ENCODE measurements at regions not wholly inside any gene's neighbourhood (a gene's known extent, or its start where the extent isn't known, plus 50 kb on each side); places are given as distances from the start of the nearest gene placed in this dataset.
"Not testable (repeated sequence)": the region's sequence is repeated elsewhere in the genome, so short reads cannot be mapped to it uniquely, and the experiment has no call there.

- Mint-ChIP-seq H3K27ac (no peak overlapping the region), H3K27me3 (ENCODE audit: insufficient read depth) (peaks cover 3% of the 10 kb centered on the region), H3K9me3 (peaks cover 4% of the 10 kb centered on the region), H3K36me3 (ENCODE audit: low read depth) (no peaks in the 10 kb centered on the region), H3K4me1 (ENCODE audit: low read depth) (no peaks in the 10 kb centered on the region), H3K4me3 (no peak overlapping the region)
- intact Hi-C loops (cut with micrococcal nuclease): no loop called here
- no peak for DNase-seq (ENCODE audit: low spot score)
These were observed 624.4 kb upstream of the C16orf82 start for GRCh38 chr16:26442321-26442720.

DNA sequence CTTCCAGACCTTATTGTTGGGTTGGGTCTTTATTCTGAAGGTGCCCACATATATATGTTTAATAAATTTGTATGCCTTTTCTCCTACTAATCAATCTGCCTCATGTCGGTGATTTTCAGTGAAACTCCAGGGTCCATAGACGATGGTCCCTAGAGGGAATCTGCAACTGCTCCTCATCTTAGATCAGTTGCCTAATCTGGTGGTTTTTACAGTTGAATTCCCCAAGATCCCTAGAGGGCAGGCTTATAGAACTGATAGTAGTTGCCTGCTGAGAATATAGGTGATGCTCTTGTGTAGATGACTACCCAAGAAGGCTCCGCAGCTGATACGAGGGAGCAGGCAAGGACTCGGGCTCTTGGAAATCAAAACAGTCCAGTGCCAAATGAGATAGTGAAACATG is 619.2 kb upstream of the C16orf82 start:
- H3K9me3 Mint-ChIP-seq: no peaks in the 10 kb centered on the region
- intact Hi-C loops (cut with micrococcal nuclease): no loop called here
- H3K4me1 Mint-ChIP-seq (ENCODE audit: low read depth): no peaks in the 10 kb centered on the region
- no peak for DNase-seq (ENCODE audit: low spot score)
- no peak overlapping the region for H3K27ac Mint-ChIP-seq
- H3K27me3 Mint-ChIP-seq (ENCODE audit: insufficient read depth): peaks cover 5% of the 10 kb centered on the region
- no peak overlapping the region for H3K4me3 Mint-ChIP-seq
- H3K36me3 Mint-ChIP-seq (ENCODE audit: low read depth): no peaks in the 10 kb centered on the region

DNA sequence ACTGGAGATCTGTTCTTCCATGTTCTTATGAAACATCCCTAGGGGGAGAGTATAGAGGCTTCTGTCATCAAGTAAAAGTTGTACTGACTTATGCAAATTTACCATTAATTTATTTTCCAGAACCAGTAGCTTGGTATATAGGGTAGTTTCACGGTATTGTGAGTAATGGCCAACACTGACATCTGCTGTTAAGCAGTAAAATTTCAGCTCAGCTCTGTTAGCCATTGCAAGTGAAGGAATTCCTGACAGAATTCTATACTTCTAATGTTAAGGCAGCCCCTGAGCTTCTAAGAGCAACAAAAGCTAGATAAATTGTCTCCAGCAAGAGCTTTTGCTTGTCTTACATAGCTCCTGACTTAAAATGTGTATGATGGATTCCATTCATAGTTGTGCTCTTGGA is 613.5 kb upstream of the C16orf82 start:
- no peak overlapping the region for H3K27ac Mint-ChIP-seq
- H3K36me3 Mint-ChIP-seq (ENCODE audit: low read depth): no peaks in the 10 kb centered on the region
- DNase-seq (ENCODE audit: low spot score): no peak
- H3K27me3 Mint-ChIP-seq (ENCODE audit: insufficient read depth): peaks cover 3% of the 10 kb centered on the region
- intact Hi-C loops (cut with micrococcal nuclease): loop anchor here (10.0 kb wide), 1 partner anchor 192 kb away; no protein-coding TSS in a partner anchor
- no peak overlapping the region for H3K4me3 Mint-ChIP-seq
- H3K9me3 Mint-ChIP-seq: peaks cover 4% of the 10 kb centered on the region
- no peaks in the 10 kb centered on the region for H3K4me1 Mint-ChIP-seq (ENCODE audit: low read depth)

DNA sequence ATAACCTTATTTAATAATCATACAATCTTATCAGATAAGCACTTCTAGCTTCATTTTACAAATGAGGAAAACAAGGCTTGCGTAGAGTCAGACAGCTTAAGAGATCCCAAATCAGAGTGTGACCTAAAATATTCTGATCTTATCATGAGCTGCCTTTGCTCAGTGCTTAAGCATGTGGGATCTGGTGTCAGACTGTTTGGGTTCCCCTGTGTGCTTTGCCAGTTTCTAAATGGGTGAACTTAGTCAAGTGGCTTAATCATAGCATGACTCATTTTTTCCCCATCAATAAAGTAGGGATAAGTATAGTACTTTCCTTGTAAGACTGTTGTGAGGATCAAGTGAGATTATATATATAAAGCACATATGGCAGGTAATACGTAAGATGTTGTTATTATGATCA is 612.6 kb upstream of the C16orf82 start:
- no peak overlapping the region for H3K27ac Mint-ChIP-seq
- no peaks in the 10 kb centered on the region for H3K4me1 Mint-ChIP-seq (ENCODE audit: low read depth)
- H3K4me3 Mint-ChIP-seq: no peak overlapping the region
- no peak for DNase-seq (ENCODE audit: low spot score)
- no peaks in the 10 kb centered on the region for H3K36me3 Mint-ChIP-seq (ENCODE audit: low read depth)
- peaks cover 4% of the 10 kb centered on the region for H3K9me3 Mint-ChIP-seq
- peaks cover 3% of the 10 kb centered on the region for H3K27me3 Mint-ChIP-seq (ENCODE audit: insufficient read depth)
- intact Hi-C loops (cut with micrococcal nuclease): loop anchor here (10.0 kb wide), 1 partner anchor 191 kb away; no protein-coding TSS in a partner anchor

GRCh38 chr16:26456074-26456473 is 610.7 kb upstream of the C16orf82 start:
- Mint-ChIP-seq H3K4me1 (ENCODE audit: low read depth) (no peaks in the 10 kb centered on the region), H3K36me3 (ENCODE audit: low read depth) (no peaks in the 10 kb centered on the region), H3K4me3 (no peak overlapping the region), H3K27ac (no peak overlapping the region), H3K9me3 (peaks cover 4% of the 10 kb centered on the region), H3K27me3 (ENCODE audit: insufficient read depth) (peaks cover 3% of the 10 kb centered on the region)
- intact Hi-C loops (cut with micrococcal nuclease): loop anchor here (10.0 kb wide), 1 partner anchor 189 kb away; no protein-coding TSS in a partner anchor
- no peak for DNase-seq (ENCODE audit: low spot score)

DNA sequence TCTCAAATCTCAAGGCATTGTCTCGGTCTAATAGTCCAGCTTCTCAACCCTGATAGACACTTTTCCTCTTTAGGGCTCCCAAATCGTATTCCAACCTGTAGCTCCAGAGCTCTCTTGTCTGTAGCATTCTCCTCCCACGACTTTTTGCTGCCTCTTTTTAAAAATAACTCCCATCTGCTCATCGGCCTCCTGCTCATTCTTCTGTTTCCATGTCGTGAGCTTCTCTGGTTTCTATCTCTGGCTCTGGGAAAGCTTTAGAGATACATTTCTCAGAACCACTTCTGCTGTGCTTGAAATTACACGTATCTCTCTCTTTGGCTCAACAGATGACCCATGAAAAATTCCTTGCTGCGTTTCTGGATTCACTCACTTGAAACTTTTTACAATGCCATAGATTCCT is 609.6 kb upstream of the C16orf82 start:
- Mint-ChIP-seq H3K36me3 (ENCODE audit: low read depth) (no peaks in the 10 kb centered on the region), H3K4me1 (ENCODE audit: low read depth) (no peaks in the 10 kb centered on the region), H3K9me3 (peaks cover 4% of the 10 kb centered on the region), H3K27ac (no peak overlapping the region), H3K4me3 (no peak overlapping the region), H3K27me3 (ENCODE audit: insufficient read depth) (peaks cover 3% of the 10 kb centered on the region)
- DNase-seq (ENCODE audit: low spot score): no peak
- intact Hi-C loops (cut with micrococcal nuclease): loop anchor here (10.0 kb wide), 1 partner anchor 188 kb away; no protein-coding TSS in a partner anchor

GRCh38 chr16:26457882-26458281 is 608.8 kb upstream of the C16orf82 start:
- Mint-ChIP-seq H3K9me3 (peaks cover 3% of the 10 kb centered on the region), H3K27me3 (ENCODE audit: insufficient read depth) (peaks cover 3% of the 10 kb centered on the region), H3K4me3 (no peak overlapping the region), H3K36me3 (ENCODE audit: low read depth) (no peaks in the 10 kb centered on the region), H3K4me1 (ENCODE audit: low read depth) (no peaks in the 10 kb centered on the region), H3K27ac (no peak overlapping the region)
- intact Hi-C loops (cut with micrococcal nuclease): loop anchor here (10.0 kb wide), 1 partner anchor 187 kb away; no protein-coding TSS in a partner anchor
- no peak for DNase-seq (ENCODE audit: low spot score)

DNA sequence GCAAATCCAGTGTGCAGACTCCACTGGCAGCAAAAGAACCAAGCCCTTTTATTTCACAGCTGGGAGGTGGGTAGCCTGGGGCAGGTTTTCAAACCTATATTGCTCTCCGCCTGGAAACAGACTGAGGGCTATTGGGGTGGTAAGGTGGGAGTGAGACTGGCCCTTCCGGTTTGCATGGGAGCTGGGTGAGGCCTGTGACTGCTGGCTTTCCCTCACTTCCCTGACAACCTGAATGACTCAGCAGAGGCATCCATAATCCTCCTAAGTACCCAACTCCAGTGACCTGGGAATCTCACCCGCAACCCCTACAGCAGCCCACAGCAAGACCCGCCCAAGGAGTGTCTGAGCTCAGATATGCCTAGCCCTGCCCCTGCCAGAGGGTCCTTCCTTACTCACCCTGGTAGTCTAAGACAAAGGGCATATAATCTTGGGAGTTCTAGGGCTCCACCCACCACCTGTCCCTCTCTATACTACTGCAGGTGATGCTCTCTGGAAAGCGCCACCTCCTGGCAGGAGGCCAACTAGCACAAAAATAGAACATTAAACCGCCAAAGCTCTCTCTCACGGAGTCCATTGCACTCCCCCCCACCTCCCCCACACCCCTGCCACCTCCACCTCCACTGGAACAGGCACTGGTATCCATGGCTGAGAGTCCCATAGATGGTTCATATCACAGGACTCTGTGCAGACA is 602.0 kb upstream of the C16orf82 start:
- Mint-ChIP-seq H3K36me3 (ENCODE audit: low read depth) (no peaks in the 10 kb centered on the region), H3K27me3 (ENCODE audit: insufficient read depth) (peaks cover 13% of the 10 kb centered on the region), H3K27ac (no peak overlapping the region), H3K4me1 (ENCODE audit: low read depth) (no peaks in the 10 kb centered on the region), H3K9me3 (peaks cover 4% of the 10 kb centered on the region), H3K4me3 (no peak overlapping the region)
- DNase-seq (ENCODE audit: low spot score): no peak
- intact Hi-C loops (cut with micrococcal nuclease): no loop called here

DNA sequence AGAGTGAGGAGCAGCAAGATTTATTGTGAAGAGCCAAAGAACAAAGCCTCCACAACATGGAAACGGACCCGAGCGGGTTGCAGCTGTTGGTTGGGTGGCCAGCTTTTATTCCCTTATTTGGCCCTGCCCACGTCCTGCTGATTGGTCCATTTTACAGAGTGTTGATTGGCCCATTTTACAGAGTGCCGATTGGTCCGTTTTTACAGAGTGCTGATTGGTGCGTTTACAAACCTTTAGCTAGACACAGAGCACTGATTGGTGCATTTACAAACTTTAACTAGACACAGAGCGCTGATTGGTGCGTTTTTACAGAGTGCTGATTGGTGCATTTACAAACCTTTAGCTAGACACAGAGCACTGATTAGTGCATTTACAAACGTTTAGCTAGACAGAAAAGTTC is 592.3 kb upstream of the C16orf82 start:
- intact Hi-C loops (cut with micrococcal nuclease); H3K4me1 Mint-ChIP-seq (ENCODE audit: low read depth); H3K27ac Mint-ChIP-seq; H3K4me3 Mint-ChIP-seq; DNase-seq (ENCODE audit: low spot score); H3K36me3 Mint-ChIP-seq (ENCODE audit: low read depth): not testable (repeated sequence)
- H3K27me3 Mint-ChIP-seq (ENCODE audit: insufficient read depth): peaks cover 15% of the 10 kb centered on the region
- H3K9me3 Mint-ChIP-seq: peaks cover 19% of the 10 kb centered on the region

DNA sequence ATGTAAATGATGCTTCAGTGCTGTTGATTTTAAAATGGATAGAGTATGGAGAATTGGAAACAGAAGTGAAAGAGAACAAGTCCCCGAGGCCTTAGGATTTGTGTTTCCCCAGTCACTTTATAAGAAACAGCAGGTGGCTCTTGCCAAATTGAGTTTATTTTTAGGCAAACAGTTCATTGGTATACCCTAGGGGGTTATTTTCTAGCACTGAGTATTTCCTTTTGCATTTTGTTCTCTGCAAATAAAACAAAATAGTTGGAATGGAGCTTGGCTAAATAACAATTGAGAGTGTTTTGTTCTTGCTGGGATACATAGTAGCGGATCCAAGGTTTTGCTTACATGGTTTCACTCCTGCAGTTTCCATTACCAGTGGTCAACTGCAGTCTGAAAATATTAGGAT is 591.1 kb upstream of the C16orf82 start:
- no peak overlapping the region for H3K4me3 Mint-ChIP-seq
- no peak overlapping the region for H3K27ac Mint-ChIP-seq
- H3K36me3 Mint-ChIP-seq (ENCODE audit: low read depth): no peaks in the 10 kb centered on the region
- peaks cover 20% of the 10 kb centered on the region for H3K9me3 Mint-ChIP-seq
- H3K27me3 Mint-ChIP-seq (ENCODE audit: insufficient read depth): peaks cover 14% of the 10 kb centered on the region
- DNase-seq (ENCODE audit: low spot score): no peak
- no peaks in the 10 kb centered on the region for H3K4me1 Mint-ChIP-seq (ENCODE audit: low read depth)
- intact Hi-C loops (cut with micrococcal nuclease): no loop called here

DNA sequence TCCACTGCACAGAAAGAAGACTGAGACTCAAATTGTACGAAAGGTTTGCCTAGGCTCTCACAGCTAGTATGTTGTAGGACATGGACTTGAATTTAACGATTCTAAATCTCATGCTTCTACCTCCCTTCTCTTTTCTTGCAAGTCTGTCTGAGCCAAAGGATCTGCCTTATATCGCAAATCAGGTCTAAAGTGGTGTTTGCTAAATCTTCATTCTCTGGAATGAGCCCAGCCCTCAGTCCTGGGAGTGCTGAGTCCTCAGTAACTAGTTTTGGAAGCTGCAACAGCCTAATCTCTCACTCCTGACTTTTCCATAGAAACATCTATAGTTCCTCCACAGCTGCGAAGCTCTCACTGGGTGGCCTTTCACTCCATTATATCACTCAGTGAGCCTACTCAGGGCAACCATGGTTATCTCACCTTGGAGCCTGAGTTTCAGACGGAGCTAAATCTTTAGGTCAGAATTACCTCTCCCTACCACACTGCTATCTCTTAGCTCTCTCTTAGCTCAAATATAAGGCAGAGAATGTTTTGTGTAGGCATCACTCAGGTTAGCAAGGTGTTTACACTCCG is 575.5 kb upstream of the C16orf82 start:
- Mint-ChIP-seq H3K27me3 (ENCODE audit: insufficient read depth) (peaks cover 10% of the 10 kb centered on the region), H3K4me1 (ENCODE audit: low read depth) (peaks cover 3% of the 10 kb centered on the region), H3K9me3 (no peaks in the 10 kb centered on the region), H3K27ac (no peak overlapping the region), H3K36me3 (ENCODE audit: low read depth) (no peaks in the 10 kb centered on the region), H3K4me3 (no peak overlapping the region)
- intact Hi-C loops (cut with micrococcal nuclease): no loop called here
- no peak for DNase-seq (ENCODE audit: low spot score)

DNA sequence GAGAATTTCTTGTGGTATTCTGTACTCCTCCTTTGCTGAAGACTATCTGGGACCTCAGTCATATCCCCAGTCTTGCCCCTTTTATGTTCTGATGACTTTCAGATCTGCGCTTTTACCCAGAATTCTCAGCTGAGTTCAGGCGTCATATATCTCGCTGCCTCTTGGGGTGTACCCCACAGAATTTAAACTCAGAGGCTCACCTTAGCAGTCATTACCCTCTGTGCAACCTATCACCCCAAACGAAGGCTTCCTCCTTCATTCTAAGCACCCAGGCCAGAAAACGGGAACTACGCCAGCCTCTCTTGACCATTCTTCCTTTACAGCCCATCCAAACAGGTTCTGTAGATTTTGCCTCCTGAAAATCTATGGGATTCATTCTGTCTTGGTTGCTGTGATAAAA is 574.8 kb upstream of the C16orf82 start:
- DNase-seq (ENCODE audit: low spot score): no peak
- H3K36me3 Mint-ChIP-seq (ENCODE audit: low read depth): no peaks in the 10 kb centered on the region
- no peak overlapping the region for H3K27ac Mint-ChIP-seq
- H3K4me3 Mint-ChIP-seq: no peak overlapping the region
- H3K4me1 Mint-ChIP-seq (ENCODE audit: low read depth): peaks cover 7% of the 10 kb centered on the region
- intact Hi-C loops (cut with micrococcal nuclease): no loop called here
- peaks cover 10% of the 10 kb centered on the region for H3K27me3 Mint-ChIP-seq (ENCODE audit: insufficient read depth)
- H3K9me3 Mint-ChIP-seq: no peaks in the 10 kb centered on the region

DNA sequence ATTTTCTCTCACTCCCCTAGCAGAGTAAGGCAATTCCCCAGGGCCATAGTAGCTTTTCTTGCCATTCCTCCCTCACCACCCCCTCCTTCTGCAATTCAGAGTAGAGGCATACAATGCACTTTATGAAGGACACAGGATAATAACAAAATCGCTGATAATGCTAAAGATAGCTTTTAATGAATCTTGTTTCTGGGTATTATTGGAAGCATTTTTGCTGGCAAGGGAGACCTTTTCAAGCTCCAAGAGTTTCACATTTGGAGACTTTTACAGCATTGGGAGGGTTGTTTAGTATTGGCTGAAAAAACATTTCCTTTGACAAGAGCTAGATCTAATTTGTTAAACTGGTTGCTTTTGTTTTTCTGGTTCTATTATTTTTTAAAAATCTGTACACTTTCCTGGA is 573.0 kb upstream of the C16orf82 start:
- H3K4me3 Mint-ChIP-seq: no peak overlapping the region
- no peak for DNase-seq (ENCODE audit: low spot score)
- no peak overlapping the region for H3K27ac Mint-ChIP-seq
- peaks cover 7% of the 10 kb centered on the region for H3K4me1 Mint-ChIP-seq (ENCODE audit: low read depth)
- peaks cover 10% of the 10 kb centered on the region for H3K27me3 Mint-ChIP-seq (ENCODE audit: insufficient read depth)
- intact Hi-C loops (cut with micrococcal nuclease): no loop called here
- no peaks in the 10 kb centered on the region for H3K9me3 Mint-ChIP-seq
- no peaks in the 10 kb centered on the region for H3K36me3 Mint-ChIP-seq (ENCODE audit: low read depth)
